Rectal smooth muscle tissue (tissue), 1 donor: ENCODE measurements at regions not wholly inside any gene's neighbourhood (a gene's known extent, or its start where the extent isn't known, plus 50 kb on each side); places are given as distances from the start of the nearest gene placed in this dataset.

Experiments
- H3K27ac ChIP-seq: one replicate; pipeline ENCODE4 v1.7.0; 2013; ENCODE audit warnings: low read depth, low read length, inconsistent platforms
- H3K27me3 ChIP-seq: one replicate; pipeline ENCODE4 v1.7.0; 2013; ENCODE audit warnings: low read length; ENCODE audit not compliant: control insufficient read depth, insufficient read depth
- H3K36me3 ChIP-seq: one replicate; pipeline ENCODE4 v1.7.0; 2013; ENCODE audit warnings: low read length; ENCODE audit not compliant: control insufficient read depth, insufficient read depth
- H3K4me1 ChIP-seq: one replicate; pipeline ENCODE4 v1.7.0; 2013; ENCODE audit warnings: low read length; ENCODE audit not compliant: control insufficient read depth, insufficient read depth
- H3K4me3 ChIP-seq: one replicate; pipeline ENCODE4 v1.7.0; 2013; ENCODE audit warnings: low read length
- H3K9ac ChIP-seq: one replicate; pipeline ENCODE4 v1.7.0; 2013; ENCODE audit warnings: low read length

DNA sequence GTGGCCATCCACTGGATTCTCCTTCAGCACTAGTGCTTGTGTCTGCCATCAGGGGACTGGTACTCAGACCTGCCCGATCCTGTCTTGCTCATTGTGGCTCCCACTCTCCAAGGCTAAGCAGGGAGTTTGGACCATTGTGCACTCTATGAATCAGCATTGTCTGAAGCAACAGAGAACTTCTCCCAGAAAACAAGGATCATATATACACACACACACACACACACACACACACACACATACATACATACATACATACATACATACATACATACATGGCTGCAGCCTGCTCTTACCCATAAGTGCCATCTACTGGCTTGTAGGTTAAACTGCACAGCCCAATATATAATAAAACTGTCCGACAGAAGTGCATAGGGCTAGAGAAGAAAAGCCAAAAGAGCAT is 345.3 kb upstream of the LCORL start:
- H3K27me3 ChIP-seq, result no peaks in the 10 kb centered on the region
- no peaks in the 10 kb centered on the region for H3K36me3 ChIP-seq
- H3K4me1 ChIP-seq, result no peaks in the 10 kb centered on the region
- H3K27ac ChIP-seq, result no peak overlapping the region
- no peak overlapping the region for H3K4me3 ChIP-seq
- H3K9ac ChIP-seq, result no peak overlapping the region

DNA sequence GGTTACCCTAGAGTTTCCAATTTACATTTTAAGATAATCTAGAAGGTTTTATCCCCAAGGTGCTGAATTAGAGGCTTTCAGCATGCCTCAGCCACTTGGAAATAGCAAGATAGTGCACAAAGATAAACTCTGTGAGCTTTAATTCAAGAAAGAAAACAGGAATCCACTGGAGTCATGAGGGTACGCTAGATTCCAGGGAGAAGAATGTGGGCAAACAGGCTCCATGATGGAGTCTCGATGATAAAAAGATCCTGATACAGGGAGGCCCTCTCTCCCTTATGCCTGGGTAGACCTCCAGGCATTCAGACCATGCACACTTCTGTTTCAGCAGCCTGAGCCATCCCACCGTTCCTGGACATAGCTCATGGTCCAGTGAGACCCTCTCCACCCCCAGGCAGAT is 344.6 kb upstream of the LCORL start:
- Histone ChIP-seq H3K27ac (no peak overlapping the region), H3K4me1 (no peaks in the 10 kb centered on the region), H3K27me3 (no peaks in the 10 kb centered on the region)

DNA sequence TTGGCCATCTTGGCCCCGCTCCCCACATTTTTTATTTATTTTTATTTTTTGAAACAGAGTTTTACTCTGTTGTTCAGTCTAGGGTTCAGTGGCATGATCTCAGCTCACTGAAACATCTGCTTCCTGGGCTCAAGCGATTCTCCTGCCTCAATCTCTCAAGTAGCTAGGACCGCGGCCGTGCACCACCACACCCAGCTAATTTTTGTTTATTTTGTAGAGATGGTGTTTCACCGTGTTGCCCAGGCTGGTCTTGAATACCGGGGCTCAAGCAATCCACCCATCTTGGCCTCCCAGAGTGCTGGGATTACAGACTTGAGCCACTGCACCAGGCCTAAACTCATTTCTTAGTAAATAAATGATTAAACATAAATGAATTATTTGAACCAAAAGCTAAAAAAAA is 322.0 kb upstream of the LCORL start:
- Histone ChIP-seq H3K27ac (no peak overlapping the region), H3K4me3 (no peak overlapping the region), H3K27me3 (no peaks in the 10 kb centered on the region), H3K4me1 (no peaks in the 10 kb centered on the region), H3K36me3 (no peaks in the 10 kb centered on the region), H3K9ac (no peak overlapping the region)

More for the DNA sequence above, 344.6 kb upstream of the LCORL start:
- H3K36me3 ChIP-seq, result no peaks in the 10 kb centered on the region
- no peak overlapping the region for H3K4me3 ChIP-seq
- no peak overlapping the region for H3K9ac ChIP-seq

DNA sequence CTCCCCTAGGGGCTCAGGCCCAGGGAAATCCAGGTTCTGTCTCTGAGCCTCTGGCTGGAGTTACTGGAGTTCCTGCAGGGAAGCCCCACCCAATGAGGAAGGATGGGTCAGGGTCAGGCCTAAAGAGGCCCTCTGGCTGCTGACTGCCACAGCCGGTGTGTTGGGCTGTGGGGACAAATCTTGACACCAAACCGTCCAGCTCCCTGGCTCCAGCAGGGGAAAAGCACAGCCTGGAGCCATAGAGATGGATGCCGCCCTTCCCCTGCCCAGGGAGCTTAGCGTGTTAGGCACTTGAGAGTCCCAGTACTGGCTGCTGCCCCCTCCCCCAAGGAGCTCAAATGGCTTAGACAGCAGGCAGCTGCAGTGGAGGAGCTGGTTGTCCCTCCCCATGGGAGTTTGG is 321.3 kb upstream of the LCORL start:
- H3K9ac ChIP-seq, result no peak overlapping the region
- H3K36me3 ChIP-seq, result no peaks in the 10 kb centered on the region
- no peak overlapping the region for H3K4me3 ChIP-seq
- H3K27ac ChIP-seq, result no peak overlapping the region
- no peaks in the 10 kb centered on the region for H3K4me1 ChIP-seq
- no peaks in the 10 kb centered on the region for H3K27me3 ChIP-seq

DNA sequence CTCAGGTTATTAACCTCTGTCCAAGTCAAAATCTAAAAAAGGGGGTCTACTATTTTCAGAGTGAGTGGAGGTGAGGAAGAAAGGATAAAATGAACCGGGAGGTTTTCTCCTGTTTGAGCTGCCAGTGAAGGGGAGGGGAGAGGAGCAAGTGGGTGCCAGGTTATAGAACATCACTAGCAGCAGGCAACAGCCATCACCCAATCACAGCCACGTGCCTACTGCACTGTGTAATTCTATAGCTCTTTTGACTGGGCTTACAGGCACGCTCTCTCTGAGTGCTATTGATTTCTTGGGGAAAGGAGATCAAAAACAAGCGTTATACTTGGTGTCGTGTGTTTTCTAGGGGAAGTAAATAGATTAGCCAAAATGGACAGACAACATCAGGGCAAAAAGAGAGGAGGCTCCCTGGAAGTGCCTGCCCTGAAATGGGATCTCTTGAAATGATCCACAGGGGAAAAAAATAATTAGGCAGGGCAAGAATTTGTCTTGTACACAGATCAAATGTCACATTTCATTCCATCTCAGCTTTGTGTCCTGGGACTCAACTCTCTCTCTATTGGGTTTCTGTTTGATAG is 300.5 kb upstream of the LCORL start:
- Histone ChIP-seq H3K27ac (no peak overlapping the region), H3K4me1 (no peaks in the 10 kb centered on the region)

DNA sequence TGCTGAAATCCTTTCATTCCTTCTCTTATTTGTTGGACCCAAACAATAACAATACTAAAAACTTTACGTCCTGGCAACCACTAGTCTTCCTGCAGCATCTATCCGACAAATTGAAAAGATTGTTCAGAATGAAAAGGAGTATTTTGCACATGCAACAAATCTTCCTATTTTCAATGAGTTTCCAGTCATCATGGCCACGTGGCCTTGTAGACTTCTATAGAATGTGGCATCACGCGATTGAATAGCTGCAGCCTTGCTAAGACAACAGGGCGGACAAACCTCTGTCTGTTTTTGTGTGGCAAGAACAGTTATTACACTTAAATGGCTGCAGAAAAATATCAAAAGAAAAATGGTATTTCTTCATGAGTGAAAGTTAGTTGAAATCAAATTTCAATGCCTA is 297.9 kb upstream of the LCORL start:
- H3K4me3 ChIP-seq, result no peak overlapping the region

More for the DNA sequence above, 300.5 kb upstream of the LCORL start:
- H3K4me3 ChIP-seq, result no peak overlapping the region
- no peak overlapping the region for H3K9ac ChIP-seq
- H3K36me3 ChIP-seq, result no peaks in the 10 kb centered on the region
- no peaks in the 10 kb centered on the region for H3K27me3 ChIP-seq

DNA sequence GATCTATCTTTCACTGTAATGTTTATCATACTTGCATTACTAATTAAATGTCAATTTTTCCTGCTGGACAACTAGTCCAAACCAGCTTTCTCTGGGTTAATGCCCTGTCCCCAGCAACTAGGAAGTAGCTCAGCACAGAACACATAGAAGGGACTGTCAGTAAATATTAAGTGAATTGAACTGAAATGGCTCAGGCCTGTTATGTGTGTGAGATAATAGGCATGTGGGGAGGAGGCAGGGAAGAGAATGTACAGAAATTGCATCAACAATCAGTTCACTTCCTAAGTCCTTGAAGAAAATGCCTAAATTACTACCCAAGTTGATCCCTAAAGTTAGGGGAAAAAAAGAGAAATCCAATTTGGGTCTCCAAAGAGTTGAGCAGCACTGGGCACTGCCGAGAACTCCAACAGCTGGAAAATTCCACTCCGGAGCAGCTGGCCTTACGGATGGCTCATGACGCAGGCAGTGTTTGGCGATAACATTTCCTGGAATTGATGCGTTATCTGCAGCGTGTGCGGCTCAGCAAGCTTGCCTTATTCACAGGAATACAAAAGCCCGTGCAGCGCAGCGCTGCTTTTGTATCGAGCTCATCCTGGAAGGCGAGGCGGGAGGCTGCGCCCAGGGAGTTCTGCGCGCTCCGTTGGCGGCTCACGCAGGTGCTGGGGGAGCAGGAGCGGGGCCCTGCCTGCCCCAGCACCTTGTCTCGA is 297.3 kb upstream of the LCORL start:
- Histone ChIP-seq H3K9ac (no peak overlapping the region), H3K27ac (no peak overlapping the region), H3K27me3 (no peaks in the 10 kb centered on the region), H3K4me1 (no peaks in the 10 kb centered on the region), H3K4me3 (no peak overlapping the region), H3K36me3 (no peaks in the 10 kb centered on the region)

More for the DNA sequence above, 297.9 kb upstream of the LCORL start:
- Histone ChIP-seq H3K4me1 (no peaks in the 10 kb centered on the region), H3K27me3 (no peaks in the 10 kb centered on the region), H3K27ac (no peak overlapping the region), H3K9ac (no peak overlapping the region), H3K36me3 (no peaks in the 10 kb centered on the region)

DNA sequence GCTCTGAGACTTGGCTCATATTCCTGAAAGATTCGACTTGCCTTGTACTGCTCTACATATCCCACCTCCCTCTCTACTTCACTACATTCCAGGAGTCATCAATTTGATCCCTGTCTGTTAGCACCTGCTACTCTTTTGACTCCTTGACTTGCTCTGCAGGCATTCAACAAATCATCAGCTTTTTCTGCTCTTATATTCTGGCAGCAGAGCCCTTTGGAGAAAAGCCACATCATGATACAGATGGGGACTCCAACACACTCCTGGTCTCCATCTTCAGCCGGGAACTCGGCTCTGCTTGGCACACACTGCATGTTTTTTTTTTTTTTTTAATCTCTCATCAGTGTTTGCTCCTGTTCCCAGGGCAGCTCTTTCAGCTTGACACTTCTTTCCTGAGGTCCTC is 293.2 kb upstream of the LCORL start:
- H3K4me3 ChIP-seq, result no peak overlapping the region
- H3K27ac ChIP-seq, result no peak overlapping the region
- no peaks in the 10 kb centered on the region for H3K27me3 ChIP-seq
- H3K36me3 ChIP-seq, result no peaks in the 10 kb centered on the region
- no peak overlapping the region for H3K9ac ChIP-seq
- no peaks in the 10 kb centered on the region for H3K4me1 ChIP-seq

DNA sequence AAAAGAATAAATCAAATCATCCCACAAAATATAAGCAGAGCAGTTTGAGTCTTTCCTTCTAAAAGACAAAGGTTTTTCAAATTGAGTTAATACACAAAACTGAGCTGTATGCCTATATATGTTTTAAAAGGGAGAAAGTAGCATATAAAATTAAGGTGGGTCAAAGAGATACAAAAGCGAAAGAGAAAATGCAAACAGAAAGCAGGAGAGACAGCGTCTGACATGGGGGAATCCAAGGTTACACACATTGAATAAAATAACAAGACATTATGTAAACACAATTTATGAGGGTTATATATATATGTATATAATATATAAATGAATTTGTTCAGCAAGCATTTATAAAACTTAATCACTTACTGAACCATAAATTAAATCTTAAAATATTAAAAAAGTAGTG is 276.1 kb upstream of the LCORL start:
- no peak overlapping the region for H3K27ac ChIP-seq
- H3K4me3 ChIP-seq, result no peak overlapping the region
- H3K9ac ChIP-seq, result no peak overlapping the region
- no peaks in the 10 kb centered on the region for H3K36me3 ChIP-seq
- no peaks in the 10 kb centered on the region for H3K4me1 ChIP-seq
- no peaks in the 10 kb centered on the region for H3K27me3 ChIP-seq

DNA sequence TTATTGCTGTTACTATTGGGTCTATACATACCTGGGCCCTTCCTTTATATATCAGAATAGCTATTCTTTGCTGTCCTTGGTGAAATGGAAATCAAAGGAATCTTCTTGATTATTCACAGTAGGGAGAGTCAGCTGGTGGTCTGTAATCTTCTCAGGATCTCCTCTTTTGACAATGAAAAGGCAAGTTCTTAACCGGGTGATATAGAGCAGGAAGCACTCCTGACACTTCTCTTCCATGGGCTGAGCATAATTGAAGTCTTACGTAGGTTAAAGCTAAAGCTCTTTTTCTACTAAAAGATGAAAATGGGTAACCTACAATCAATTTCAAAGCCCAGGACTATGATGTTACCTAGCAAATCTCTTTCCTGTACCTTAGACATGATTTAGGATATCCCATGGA is 274.9 kb upstream of the LCORL start:
- Histone ChIP-seq H3K27me3 (no peaks in the 10 kb centered on the region), H3K36me3 (no peaks in the 10 kb centered on the region), H3K4me1 (no peaks in the 10 kb centered on the region), H3K4me3 (no peak overlapping the region), H3K27ac (no peak overlapping the region), H3K9ac (no peak overlapping the region)

DNA sequence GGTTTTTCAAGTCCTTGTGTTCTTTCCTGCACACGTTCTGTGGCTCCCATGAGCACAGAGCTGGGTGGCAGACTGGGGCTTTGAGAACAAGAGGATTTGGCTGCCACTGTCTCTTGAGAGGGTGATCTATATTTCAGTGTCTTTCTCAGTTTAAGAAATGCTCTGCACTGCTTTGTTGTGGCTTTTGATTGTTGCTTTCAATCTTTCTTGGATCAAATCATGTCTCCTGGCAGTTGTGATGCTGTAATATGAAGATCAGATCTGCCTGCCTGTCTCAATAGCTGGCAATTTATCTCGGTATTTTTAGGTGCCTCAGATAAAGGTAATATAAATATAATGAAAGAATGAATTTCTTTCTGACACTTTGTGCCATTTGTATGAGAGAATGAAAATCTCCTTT is 273.3 kb upstream of the LCORL start:
- no peak overlapping the region for H3K4me3 ChIP-seq
- no peaks in the 10 kb centered on the region for H3K4me1 ChIP-seq
- no peak overlapping the region for H3K27ac ChIP-seq
- H3K9ac ChIP-seq, result no peak overlapping the region
- no peaks in the 10 kb centered on the region for H3K27me3 ChIP-seq
- no peaks in the 10 kb centered on the region for H3K36me3 ChIP-seq

DNA sequence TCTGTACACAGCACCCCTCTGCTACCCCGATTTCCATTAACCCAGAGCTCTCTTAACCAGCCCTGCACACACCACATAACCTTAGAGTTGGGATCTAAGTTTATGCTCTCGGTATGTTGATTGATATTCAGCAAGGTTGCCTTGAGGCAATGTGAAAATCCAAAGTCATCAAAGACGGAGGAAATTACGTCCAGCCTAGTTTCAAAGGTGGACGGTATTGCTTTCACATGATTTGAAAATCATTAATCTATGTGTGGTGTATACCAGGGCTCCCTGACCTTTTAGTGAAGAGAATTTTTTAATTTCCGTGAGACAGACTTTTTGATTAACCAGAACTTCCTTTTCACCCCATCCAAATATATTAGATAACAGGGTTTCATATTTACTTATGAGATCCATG is 272.5 kb upstream of the LCORL start:
- Histone ChIP-seq H3K36me3 (no peaks in the 10 kb centered on the region), H3K4me3 (no peak overlapping the region), H3K27me3 (no peaks in the 10 kb centered on the region), H3K4me1 (no peaks in the 10 kb centered on the region), H3K9ac (no peak overlapping the region), H3K27ac (no peak overlapping the region)

DNA sequence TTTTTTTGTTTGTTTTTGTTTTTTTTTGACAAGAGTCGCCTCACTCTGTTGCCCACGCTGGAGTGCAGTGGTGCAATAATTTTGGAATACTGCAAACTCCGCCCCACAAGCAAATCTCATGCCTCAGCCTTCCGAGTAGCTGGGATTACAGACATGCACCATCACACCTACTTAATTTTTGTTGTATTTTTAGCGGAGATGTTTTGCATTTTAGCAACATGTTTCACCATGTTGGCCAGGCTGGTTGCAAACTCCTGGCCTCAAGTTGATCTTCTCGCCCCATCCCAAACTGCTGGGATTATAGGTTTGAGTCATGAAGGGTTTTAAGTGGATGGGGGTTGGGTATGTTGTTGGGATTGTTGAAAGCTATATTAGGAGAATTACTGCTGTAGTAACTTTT is 270.9 kb upstream of the LCORL start:
- no peaks in the 10 kb centered on the region for H3K36me3 ChIP-seq
- H3K27ac ChIP-seq, result no peak overlapping the region
- H3K4me1 ChIP-seq, result no peaks in the 10 kb centered on the region
- no peak overlapping the region for H3K9ac ChIP-seq
- no peak overlapping the region for H3K4me3 ChIP-seq
- H3K27me3 ChIP-seq, result no peaks in the 10 kb centered on the region
